Keratinocyte (primary cell): ENCODE measurements at regions not wholly inside any gene's neighbourhood (a gene's known extent, or its start where the extent isn't known, plus 50 kb on each side); places are given as distances from the start of the nearest gene placed in this dataset.

ENCODE experiments used
- DNase-seq: peaks from one replicate; pipeline ENCODE4 v3.0.0-alpha.2; 2011; ENCODE audit warnings: low read depth, missing footprints, low spot score
- FAIRE-seq: peaks from 2 replicates; lab custom pipeline; 2011; peaks lifted over from hg19 to GRCh38; lab: Jason Lieb, UNC
- H2AFZ ChIP-seq: 2 replicates; pipeline ENCODE4 v1.6.0; 2012; ENCODE audit warnings: low read length, control low read depth, inconsistent platforms; ENCODE audit not compliant: control insufficient read depth
- H3K27ac ChIP-seq: 2 replicates; pipeline ENCODE4 v1.5.1; 2011; ENCODE audit warnings: low read length; ENCODE audit not compliant: control insufficient read depth, insufficient read depth
- H3K27me3 ChIP-seq: 3 replicates; pipeline ENCODE4 v1.6.0; 2011; ENCODE audit warnings: low read length; ENCODE audit not compliant: control insufficient read depth, insufficient read depth; ENCODE audit errors: extremely low read depth
- H3K36me3 ChIP-seq, 2 experiments: 2 replicates in 1 of 2; 3 replicates in 1 of 2; pipeline ENCODE4 v1.5.1; 2011; ENCODE audit warnings: low read length in 2 of 2, mild to moderate bottlenecking in 1 of 2; ENCODE audit not compliant: control insufficient read depth in 2 of 2, insufficient read depth in 2 of 2; ENCODE audit errors: extremely low read depth in 1 of 2
- H3K4me1 ChIP-seq: 3 replicates; pipeline ENCODE4 v1.5.1; 2011; ENCODE audit warnings: low read length; ENCODE audit not compliant: control insufficient read depth, insufficient read depth; ENCODE audit errors: extremely low read depth
- H3K4me2 ChIP-seq: 3 replicates; pipeline ENCODE4 v1.6.0; 2011; ENCODE audit warnings: low read depth, low read length; ENCODE audit not compliant: control insufficient read depth, insufficient read depth; ENCODE audit errors: extremely low read depth
- H3K4me3 ChIP-seq, 3 experiments: fragments of 200-600 bp in 1 of 3; sonication (generic) in 1 of 3; 2 replicates in 2 of 3; 3 replicates in 1 of 3; pipeline ENCODE4 v1.5.1; 2011 to 2016; ENCODE audit warnings: low read length in 3 of 3, mild to moderate bottlenecking in 3 of 3, control low read depth in 2 of 3, inconsistent platforms in 1 of 3, low read depth in 1 of 3, mixed read lengths in 1 of 3, mixed run types in 1 of 3, moderate library complexity in 1 of 3; ENCODE audit not compliant: control insufficient read depth in 2 of 3, insufficient read depth in 2 of 3; ENCODE audit errors: extremely low read depth in 1 of 3
- H3K79me2 ChIP-seq: 2 replicates; pipeline ENCODE4 v1.6.0; 2012; ENCODE audit warnings: low read length; ENCODE audit not compliant: control insufficient read depth, insufficient read depth
- H3K9ac ChIP-seq: 3 replicates; pipeline ENCODE4 v1.6.0; 2011; ENCODE audit warnings: low read length; ENCODE audit not compliant: control insufficient read depth, insufficient read depth; ENCODE audit errors: extremely low read depth
- H3K9me1 ChIP-seq: 3 replicates; pipeline ENCODE4 v1.6.0; 2011; ENCODE audit warnings: low read length; ENCODE audit not compliant: control insufficient read depth, insufficient read depth; ENCODE audit errors: extremely low read depth
- H3K9me3 ChIP-seq: 2 replicates; pipeline ENCODE4 v1.5.1; 2012; ENCODE audit warnings: low read depth, low read length; ENCODE audit not compliant: control insufficient read depth
- H4K20me1 ChIP-seq: 3 replicates; pipeline ENCODE4 v1.6.0; 2011; ENCODE audit warnings: low read length; ENCODE audit not compliant: control insufficient read depth, insufficient read depth; ENCODE audit errors: extremely low read depth
- EZH2 ChIP-seq: IDR thresholded peaks from one replicate; pipeline ENCODE4 v1.6.1; 2012; ENCODE audit warnings: inconsistent platforms, mild to moderate bottlenecking, low read length, moderate library complexity
- dilution Hi-C: fragments of 300-500 bp; cut with MboI; formaldehyde crosslinking; loops from one replicate; pipeline ENCODE4 v1.7.0; 2020; ENCODE audit warnings: low sequenced_read_pairs; ENCODE audit not compliant: extremely low pct_ligation_motif_present
- TF ChIP-seq, protein P1 (sequence below), 3 experiments: IDR thresholded peaks in 1 of 3; conservative IDR thresholded peaks in 1 of 3; optimal IDR thresholded peaks in 1 of 3; 2 replicates in 2 of 3; 3 replicates in 1 of 3; pipeline versions ENCODE3 to v1.5.1; 2011; ENCODE audit warnings: low read length in 3 of 3, mild to moderate bottlenecking in 3 of 3, moderate library complexity in 2 of 3, control low read depth in 1 of 3, inconsistent platforms in 1 of 3; ENCODE audit not compliant: insufficient read depth in 2 of 3; ENCODE audit errors: extremely low read depth in 1 of 3

- Histone ChIP-seq H3K79me2 (no peaks in the 10 kb centered on the region), H3K4me1 (no peaks in the 10 kb centered on the region), H3K9me1 (no peaks in the 10 kb centered on the region), H3K27me3 (no peaks in the 10 kb centered on the region), H3K36me3 (no peaks in the 10 kb centered on the region), H4K20me1 (no peaks in the 10 kb centered on the region), H2AFZ (no peak overlapping the region), H3K4me3 (no peak overlapping the region), H3K27ac (no peak overlapping the region), H3K4me2 (no peak overlapping the region), H3K9ac (no peak overlapping the region), H3K9me3 (no peaks in the 10 kb centered on the region)
- FAIRE-seq (no peak), DNase-seq (no peak)
- TF ChIP-seq, protein P1, sequence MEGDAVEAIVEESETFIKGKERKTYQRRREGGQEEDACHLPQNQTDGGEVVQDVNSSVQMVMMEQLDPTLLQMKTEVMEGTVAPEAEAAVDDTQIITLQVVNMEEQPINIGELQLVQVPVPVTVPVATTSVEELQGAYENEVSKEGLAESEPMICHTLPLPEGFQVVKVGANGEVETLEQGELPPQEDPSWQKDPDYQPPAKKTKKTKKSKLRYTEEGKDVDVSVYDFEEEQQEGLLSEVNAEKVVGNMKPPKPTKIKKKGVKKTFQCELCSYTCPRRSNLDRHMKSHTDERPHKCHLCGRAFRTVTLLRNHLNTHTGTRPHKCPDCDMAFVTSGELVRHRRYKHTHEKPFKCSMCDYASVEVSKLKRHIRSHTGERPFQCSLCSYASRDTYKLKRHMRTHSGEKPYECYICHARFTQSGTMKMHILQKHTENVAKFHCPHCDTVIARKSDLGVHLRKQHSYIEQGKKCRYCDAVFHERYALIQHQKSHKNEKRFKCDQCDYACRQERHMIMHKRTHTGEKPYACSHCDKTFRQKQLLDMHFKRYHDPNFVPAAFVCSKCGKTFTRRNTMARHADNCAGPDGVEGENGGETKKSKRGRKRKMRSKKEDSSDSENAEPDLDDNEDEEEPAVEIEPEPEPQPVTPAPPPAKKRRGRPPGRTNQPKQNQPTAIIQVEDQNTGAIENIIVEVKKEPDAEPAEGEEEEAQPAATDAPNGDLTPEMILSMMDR (optimal IDR thresholded peaks at IDR 0.05 in 1 of 3, IDR thresholded peaks at IDR 0.05 in 1 of 3, conservative IDR thresholded peaks at IDR 0.05 in 1 of 3; ENCODE audit: extremely low read depth in 1 of 3, insufficient read depth in 2 of 3, low read length in 3 of 3) = no peak
- no peak for TF ChIP-seq EZH2
- dilution Hi-C loops = no loop called here
Measured at GRCh38 chr16:82313754-82314153, 143.7 kb upstream of the MPHOSPH6 start.

- TF ChIP-seq, protein P1 (optimal IDR thresholded peaks at IDR 0.05 in 1 of 3, IDR thresholded peaks at IDR 0.05 in 1 of 3, conservative IDR thresholded peaks at IDR 0.05 in 1 of 3; ENCODE audit: extremely low read depth in 1 of 3, insufficient read depth in 2 of 3, low read length in 3 of 3) = no peak
- TF ChIP-seq EZH2 = no peak
- no peaks in the 10 kb centered on the region for H4K20me1 ChIP-seq
- no peaks in the 10 kb centered on the region for H3K27me3 ChIP-seq
- DNase-seq (no peak), FAIRE-seq (no peak)
- H3K79me2 ChIP-seq = no peaks in the 10 kb centered on the region
- H3K4me1 ChIP-seq = no peaks in the 10 kb centered on the region
- no peak overlapping the region for H3K9ac ChIP-seq
- H3K36me3 ChIP-seq = no peaks in the 10 kb centered on the region
- no peaks in the 10 kb centered on the region for H3K9me3 ChIP-seq
- no peak overlapping the region for H3K27ac ChIP-seq
- no peak overlapping the region for H3K4me3 ChIP-seq
- H3K4me2 ChIP-seq = no peak overlapping the region
- dilution Hi-C loops = no loop called here
- H3K9me1 ChIP-seq = no peaks in the 10 kb centered on the region
- no peak overlapping the region for H2AFZ ChIP-seq
Measured at GRCh38 chr16:82311528-82311927, 141.5 kb upstream of the MPHOSPH6 start.
